ENCODE measurements at regions not wholly inside any gene's neighbourhood (a gene's known extent, or its start where the extent isn't known, plus 50 kb on each side); places are given as distances from the start of the nearest gene placed in this dataset.

DNA sequence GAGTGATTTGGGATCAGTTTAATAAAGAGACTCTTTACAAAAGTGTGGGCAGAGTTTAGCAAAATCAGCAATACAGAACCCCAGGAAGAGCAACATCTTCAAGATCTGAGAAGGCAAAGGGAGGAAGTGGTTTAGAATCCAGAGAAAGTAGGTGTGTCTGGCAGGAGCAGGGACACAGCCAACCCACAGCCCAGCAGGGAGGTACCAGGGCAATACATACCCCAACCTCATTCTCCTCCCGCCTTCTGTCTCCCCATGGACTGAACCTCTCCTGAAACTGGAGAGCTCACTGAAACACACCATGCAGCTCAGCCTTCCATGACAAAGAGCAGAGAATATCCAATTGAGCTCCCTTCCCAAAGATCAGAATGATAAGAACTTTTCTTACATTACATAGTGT lies 283.4 kb downstream of the PRELID2 start:
- Mint-ChIP-seq H3K27ac (ENCODE audit: unreplicated experiment) (no peak overlapping the region), H3K9me3 (ENCODE audit: unreplicated experiment) (no peaks in the 10 kb centered on the region), H3K36me3 (ENCODE audit: unreplicated experiment) (no peaks in the 10 kb centered on the region)

GRCh38 chr5:145548097-145548496 lies 287.0 kb downstream of the PRELID2 start:
- Mint-ChIP-seq H3K9me3 (ENCODE audit: unreplicated experiment) (no peaks in the 10 kb centered on the region), H3K27me3 (ENCODE audit: unreplicated experiment) (no peaks in the 10 kb centered on the region), H3K27ac (ENCODE audit: unreplicated experiment) (no peak overlapping the region), H3K4me3 (ENCODE audit: unreplicated experiment) (no peak overlapping the region), H3K4me1 (ENCODE audit: unreplicated experiment) (no peaks in the 10 kb centered on the region), H3K36me3 (ENCODE audit: unreplicated experiment) (no peaks in the 10 kb centered on the region)
- DNase-seq (ENCODE audit: extremely low spot score, unreplicated experiment), result no peak
- no peak for TF ChIP-seq CTCF (IDR thresholded peaks at IDR 0.05)

More for the DNA sequence above, 283.4 kb downstream of the PRELID2 start:
- no peak for TF ChIP-seq CTCF (IDR thresholded peaks at IDR 0.05)
- no peak for DNase-seq (ENCODE audit: extremely low spot score, unreplicated experiment)
- Mint-ChIP-seq H3K4me1 (ENCODE audit: unreplicated experiment) (no peaks in the 10 kb centered on the region), H3K27me3 (ENCODE audit: unreplicated experiment) (no peaks in the 10 kb centered on the region), H3K4me3 (ENCODE audit: unreplicated experiment) (no peak overlapping the region)

DNA sequence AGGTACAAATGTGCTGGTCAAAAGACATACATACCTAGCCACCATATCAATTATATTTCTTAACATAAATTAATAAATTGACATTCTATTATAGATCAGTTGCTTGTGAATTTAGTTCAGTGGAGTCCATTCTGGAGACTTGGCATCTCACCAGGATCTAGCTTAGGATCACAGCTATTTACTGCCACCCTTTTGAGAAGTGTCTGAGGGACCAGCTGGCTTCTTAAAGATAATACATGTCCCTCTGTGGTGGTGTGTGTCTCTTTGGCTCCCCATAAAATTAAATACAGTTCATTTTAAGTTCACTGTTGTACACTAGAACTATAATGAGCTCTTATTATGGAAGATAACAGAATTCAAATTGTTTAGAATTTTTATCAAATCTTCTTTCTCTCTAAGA lies 290.7 kb downstream of the PRELID2 start:
- Mint-ChIP-seq H3K4me1 (ENCODE audit: unreplicated experiment) (no peaks in the 10 kb centered on the region), H3K9me3 (ENCODE audit: unreplicated experiment) (no peaks in the 10 kb centered on the region), H3K27ac (ENCODE audit: unreplicated experiment) (no peak overlapping the region), H3K4me3 (ENCODE audit: unreplicated experiment) (no peak overlapping the region), H3K36me3 (ENCODE audit: unreplicated experiment) (no peaks in the 10 kb centered on the region), H3K27me3 (ENCODE audit: unreplicated experiment) (no peaks in the 10 kb centered on the region)
- no peak for DNase-seq (ENCODE audit: extremely low spot score, unreplicated experiment)
- no peak for TF ChIP-seq CTCF (IDR thresholded peaks at IDR 0.05)

DNA sequence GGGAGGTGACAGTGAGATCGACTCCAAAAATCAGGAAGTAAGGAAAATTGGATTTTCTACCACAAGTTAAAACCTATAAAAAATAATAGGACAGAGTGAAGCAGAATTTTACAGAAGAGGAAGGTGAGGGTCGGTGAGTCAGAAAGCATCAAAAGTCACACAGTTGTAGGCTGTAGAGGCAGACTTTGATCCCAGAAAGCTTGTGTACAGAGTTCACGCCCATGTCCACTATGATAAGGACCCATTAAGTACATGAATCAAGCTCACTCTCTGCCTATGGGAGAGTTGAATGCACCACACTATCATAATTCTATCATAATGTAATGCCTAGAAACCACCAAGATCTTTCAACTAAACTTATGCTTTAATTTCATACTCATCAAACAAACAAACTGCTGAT lies 291.2 kb downstream of the PRELID2 start:
- H3K4me3 Mint-ChIP-seq (ENCODE audit: unreplicated experiment), result no peak overlapping the region
- H3K27me3 Mint-ChIP-seq (ENCODE audit: unreplicated experiment), result no peaks in the 10 kb centered on the region
- no peaks in the 10 kb centered on the region for H3K4me1 Mint-ChIP-seq (ENCODE audit: unreplicated experiment)

DNA sequence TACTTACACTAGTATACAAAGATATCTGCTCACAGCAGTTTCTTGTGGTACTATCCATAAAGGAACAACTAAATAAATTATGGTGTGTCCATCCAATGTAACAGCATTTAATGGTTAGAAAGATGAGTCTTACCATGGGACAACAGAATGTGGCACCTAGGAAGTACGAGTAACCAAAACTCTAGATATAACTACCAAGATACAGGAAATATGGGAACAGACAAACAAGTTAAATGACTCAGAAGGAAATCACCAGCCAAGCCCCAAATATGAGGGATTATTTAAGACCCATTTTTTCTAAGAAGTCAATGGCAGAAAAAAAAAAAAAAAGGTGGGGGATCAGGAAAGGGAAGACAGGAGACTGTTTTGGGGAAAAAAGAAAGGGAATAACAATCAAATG lies 294.8 kb downstream of the PRELID2 start:
- no peak overlapping the region for H3K4me3 Mint-ChIP-seq (ENCODE audit: unreplicated experiment)
- peaks cover 4% of the 10 kb centered on the region for H3K36me3 Mint-ChIP-seq (ENCODE audit: unreplicated experiment)
- no peaks in the 10 kb centered on the region for H3K27me3 Mint-ChIP-seq (ENCODE audit: unreplicated experiment)
- H3K4me1 Mint-ChIP-seq (ENCODE audit: unreplicated experiment), result no peaks in the 10 kb centered on the region
- DNase-seq (ENCODE audit: extremely low spot score, unreplicated experiment), result no peak
- TF ChIP-seq CTCF (IDR thresholded peaks at IDR 0.05), result no peak
- peaks cover 13% of the 10 kb centered on the region for H3K9me3 Mint-ChIP-seq (ENCODE audit: unreplicated experiment)
- H3K27ac Mint-ChIP-seq (ENCODE audit: unreplicated experiment), result no peak overlapping the region

More for the DNA sequence above, 291.2 kb downstream of the PRELID2 start:
- no peak for TF ChIP-seq CTCF (IDR thresholded peaks at IDR 0.05)
- Mint-ChIP-seq H3K36me3 (ENCODE audit: unreplicated experiment) (no peaks in the 10 kb centered on the region), H3K27ac (ENCODE audit: unreplicated experiment) (no peak overlapping the region), H3K9me3 (ENCODE audit: unreplicated experiment) (no peaks in the 10 kb centered on the region)
- DNase-seq (ENCODE audit: extremely low spot score, unreplicated experiment), result no peak
